Neural cell (in vitro differentiated cells): ENCODE measurements at regions not wholly inside any gene's neighbourhood (a gene's known extent, or its start where the extent isn't known, plus 50 kb on each side); places are given as distances from the start of the nearest gene placed in this dataset.

Source experiments
- H2AFZ ChIP-seq: fragments of 200-600, 300-800 bp; sonication (generic), shearing (Covaris generic); 2 replicates; pipeline ENCODE4 v1.6.0; 2014; ENCODE audit warnings: low read depth, mild to moderate bottlenecking, antibody characterized with exemption, low read length, moderate library complexity
- H3F3A ChIP-seq: fragments of 200-600 bp; shearing (Covaris generic); 2 replicates; pipeline ENCODE4 v1.6.1; 2016; ENCODE audit warnings: mild to moderate bottlenecking, moderate library complexity, mixed read lengths, antibody characterized with exemption, low read length; ENCODE audit not compliant: insufficient read depth, poor library complexity, severe bottlenecking
- H3K27ac ChIP-seq: fragments of 200-600, 300-800 bp; sonication (generic), shearing (Covaris generic); 2 replicates; pipeline ENCODE4 v1.5.1; 2014; ENCODE audit warnings: mild to moderate bottlenecking, low read length, moderate library complexity
- H3K27me3 ChIP-seq: fragments of 300-800, 200-600 bp; sonication (generic), shearing (Covaris generic); 2 replicates; pipeline ENCODE4 v1.6.0; 2014; ENCODE audit warnings: mild to moderate bottlenecking, low read depth, low read length, moderate library complexity; ENCODE audit not compliant: insufficient read depth
- H3K36me3 ChIP-seq: fragments of 300-800, 200-600 bp; sonication (generic), shearing (Covaris generic); 2 replicates; pipeline ENCODE4 v1.5.1; 2014; ENCODE audit warnings: mild to moderate bottlenecking, antibody characterized with exemption, low read length, moderate library complexity; ENCODE audit not compliant: insufficient read depth
- H3K4me2 ChIP-seq: fragments of 300-800, 200-600 bp; sonication (generic), shearing (Covaris generic); 2 replicates; pipeline ENCODE4 v1.6.0; 2014; ENCODE audit warnings: mild to moderate bottlenecking, low read length
- H3K4me3 ChIP-seq: fragments of 300-800, 200-600 bp; sonication (generic), shearing (Covaris generic); 2 replicates; pipeline ENCODE4 v1.5.1; 2014; ENCODE audit warnings: mild to moderate bottlenecking, low read length, moderate library complexity
- H3K79me2 ChIP-seq: fragments of 200-600 bp; shearing (Covaris generic); replicated peaks from 2 replicates; pipeline ENCODE4 v1.6.0; 2014; ENCODE audit warnings: mild to moderate bottlenecking, low read length, moderate library complexity; ENCODE audit not compliant: insufficient read depth
- H3K9ac ChIP-seq: fragments of 300-800, 200-600 bp; sonication (generic), shearing (Covaris generic); 2 replicates; pipeline ENCODE4 v1.6.1; 2016; ENCODE audit warnings: mild to moderate bottlenecking, low read length, mixed read lengths
- H3K9me2 ChIP-seq: fragments of 200-600 bp; shearing (Covaris generic); 2 replicates; pipeline ENCODE4 v1.6.1; 2016; ENCODE audit warnings: mild to moderate bottlenecking, low read length, mixed read lengths; ENCODE audit not compliant: insufficient read depth
- H3K9me3 ChIP-seq: fragments of 200-600, 300-800 bp; sonication (generic), shearing (Covaris generic); 2 replicates; pipeline ENCODE4 v1.6.1; 2016; ENCODE audit warnings: mild to moderate bottlenecking, mixed run types, low read length, moderate library complexity, mixed read lengths
- H4K20me1 ChIP-seq: fragments of 200-600 bp; shearing (Covaris generic); 2 replicates; pipeline ENCODE4 v1.6.1; 2016; ENCODE audit warnings: mild to moderate bottlenecking, mixed run types; ENCODE audit not compliant: insufficient read depth
- EP300 ChIP-seq: fragments of 450-650 bp; conservative IDR thresholded peaks from 2 replicates; pipeline ENCODE4 v1.6.1; 2014; ENCODE audit warnings: antibody characterized with exemption, mild to moderate bottlenecking, moderate library complexity; ENCODE audit not compliant: poor library complexity, severe bottlenecking
- MXI1 ChIP-seq: fragments of 450-650 bp; conservative IDR thresholded peaks from 2 replicates; pipeline ENCODE4 v1.6.1; 2014; ENCODE audit warnings: antibody characterized with exemption, mild to moderate bottlenecking; ENCODE audit not compliant: poor library complexity, severe bottlenecking
- POLR2AphosphoS5 ChIP-seq: IDR thresholded peaks from 2 replicates; pipeline ENCODE4 v1.6.1; 2012
- RAD21 ChIP-seq: fragments of 450-650 bp; conservative IDR thresholded peaks from 2 replicates; pipeline ENCODE4 v1.6.1; 2014; ENCODE audit warnings: antibody characterized with exemption, mild to moderate bottlenecking, moderate library complexity
- SMC3 ChIP-seq: fragments of 450-650 bp; conservative IDR thresholded peaks from 2 replicates; pipeline ENCODE4 v1.6.1; 2014; ENCODE audit warnings: antibody characterized with exemption, mild to moderate bottlenecking, moderate library complexity; ENCODE audit not compliant: poor library complexity
- TAF1 ChIP-seq: IDR thresholded peaks from 2 replicates; pipeline ENCODE4 v1.6.1; 2012; ENCODE audit warnings: low read depth
- TF ChIP-seq, protein P1 (sequence below): IDR thresholded peaks from 2 replicates; pipeline ENCODE4 v1.6.1; 2012; ENCODE audit warnings: borderline replicate concordance
- TF ChIP-seq, protein P2 (sequence below): fragments of 450-650 bp; IDR thresholded peaks from 2 replicates; pipeline ENCODE4 v1.5.1; 2014; ENCODE audit warnings: antibody characterized with exemption, mild to moderate bottlenecking, moderate library complexity; ENCODE audit not compliant: poor library complexity, severe bottlenecking

DNA sequence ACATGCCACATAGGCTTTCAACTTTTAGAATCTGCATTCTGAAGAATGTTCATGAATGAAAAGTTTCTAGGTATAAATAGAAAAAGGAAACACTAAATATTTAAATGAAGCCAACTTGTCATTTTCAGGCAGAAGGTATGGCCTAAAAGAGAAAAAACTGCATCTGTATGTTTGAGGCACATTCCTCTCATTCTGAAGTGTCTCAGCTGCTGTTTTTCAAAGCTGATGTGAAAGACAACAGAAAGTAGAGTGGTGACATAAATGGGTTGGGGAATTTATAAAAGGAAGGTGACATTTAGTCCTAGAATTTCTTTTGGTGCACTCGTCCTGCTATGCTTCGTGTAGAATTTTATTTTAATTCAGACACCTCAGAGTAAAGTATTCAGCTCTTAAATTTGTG lies 539.6 kb upstream of the SLITRK5 start:
- Histone ChIP-seq H3K4me3 (no peak overlapping the region), H4K20me1 (no peaks in the 10 kb centered on the region), H3K36me3 (no peaks in the 10 kb centered on the region), H3K4me2 (no peak overlapping the region), H3K27ac (no peak overlapping the region), H3K79me2 (no peaks in the 10 kb centered on the region), H3K9me2 (no peaks in the 10 kb centered on the region), H3K27me3 (no peaks in the 10 kb centered on the region), H3K9me3 (no peaks in the 10 kb centered on the region), H3F3A (no peaks in the 10 kb centered on the region), H3K9ac (no peak overlapping the region), H2AFZ (no peak overlapping the region)
- TF ChIP-seq POLR2AphosphoS5 (no peak), EP300 (no peak), RAD21 (no peak), MXI1 (no peak)
- TF ChIP-seq, protein P1, sequence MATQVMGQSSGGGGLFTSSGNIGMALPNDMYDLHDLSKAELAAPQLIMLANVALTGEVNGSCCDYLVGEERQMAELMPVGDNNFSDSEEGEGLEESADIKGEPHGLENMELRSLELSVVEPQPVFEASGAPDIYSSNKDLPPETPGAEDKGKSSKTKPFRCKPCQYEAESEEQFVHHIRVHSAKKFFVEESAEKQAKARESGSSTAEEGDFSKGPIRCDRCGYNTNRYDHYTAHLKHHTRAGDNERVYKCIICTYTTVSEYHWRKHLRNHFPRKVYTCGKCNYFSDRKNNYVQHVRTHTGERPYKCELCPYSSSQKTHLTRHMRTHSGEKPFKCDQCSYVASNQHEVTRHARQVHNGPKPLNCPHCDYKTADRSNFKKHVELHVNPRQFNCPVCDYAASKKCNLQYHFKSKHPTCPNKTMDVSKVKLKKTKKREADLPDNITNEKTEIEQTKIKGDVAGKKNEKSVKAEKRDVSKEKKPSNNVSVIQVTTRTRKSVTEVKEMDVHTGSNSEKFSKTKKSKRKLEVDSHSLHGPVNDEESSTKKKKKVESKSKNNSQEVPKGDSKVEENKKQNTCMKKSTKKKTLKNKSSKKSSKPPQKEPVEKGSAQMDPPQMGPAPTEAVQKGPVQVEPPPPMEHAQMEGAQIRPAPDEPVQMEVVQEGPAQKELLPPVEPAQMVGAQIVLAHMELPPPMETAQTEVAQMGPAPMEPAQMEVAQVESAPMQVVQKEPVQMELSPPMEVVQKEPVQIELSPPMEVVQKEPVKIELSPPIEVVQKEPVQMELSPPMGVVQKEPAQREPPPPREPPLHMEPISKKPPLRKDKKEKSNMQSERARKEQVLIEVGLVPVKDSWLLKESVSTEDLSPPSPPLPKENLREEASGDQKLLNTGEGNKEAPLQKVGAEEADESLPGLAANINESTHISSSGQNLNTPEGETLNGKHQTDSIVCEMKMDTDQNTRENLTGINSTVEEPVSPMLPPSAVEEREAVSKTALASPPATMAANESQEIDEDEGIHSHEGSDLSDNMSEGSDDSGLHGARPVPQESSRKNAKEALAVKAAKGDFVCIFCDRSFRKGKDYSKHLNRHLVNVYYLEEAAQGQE: no peak

DNA sequence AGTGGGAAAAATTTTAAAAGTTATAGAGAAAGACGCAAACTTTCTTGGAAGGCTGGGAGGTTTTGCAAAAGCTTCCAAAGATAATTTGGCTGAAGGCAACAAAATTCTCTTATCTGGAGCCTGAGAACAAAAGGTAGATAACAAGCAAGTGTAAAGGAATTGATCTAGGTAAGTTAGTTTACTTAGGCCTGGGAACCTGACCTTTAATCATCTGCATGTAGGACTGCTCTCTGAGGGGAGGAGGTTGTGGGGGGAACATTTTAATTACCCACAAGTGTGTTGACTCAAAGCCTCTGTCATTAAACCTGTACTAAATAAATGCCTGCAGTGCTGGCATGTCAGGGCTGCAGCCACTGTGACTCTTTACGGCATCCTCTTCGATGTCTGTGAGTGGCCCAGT lies 532.3 kb upstream of the SLITRK5 start:
- H3K9me2 ChIP-seq: no peaks in the 10 kb centered on the region
- H4K20me1 ChIP-seq: no peaks in the 10 kb centered on the region
- H3K79me2 ChIP-seq: no peaks in the 10 kb centered on the region
- no peak overlapping the region for H3K4me3 ChIP-seq
- H3K36me3 ChIP-seq: no peaks in the 10 kb centered on the region
- no peak overlapping the region for H2AFZ ChIP-seq
- TF ChIP-seq TAF1 (no peak), SMC3 (no peak)
- TF ChIP-seq, protein P2, sequence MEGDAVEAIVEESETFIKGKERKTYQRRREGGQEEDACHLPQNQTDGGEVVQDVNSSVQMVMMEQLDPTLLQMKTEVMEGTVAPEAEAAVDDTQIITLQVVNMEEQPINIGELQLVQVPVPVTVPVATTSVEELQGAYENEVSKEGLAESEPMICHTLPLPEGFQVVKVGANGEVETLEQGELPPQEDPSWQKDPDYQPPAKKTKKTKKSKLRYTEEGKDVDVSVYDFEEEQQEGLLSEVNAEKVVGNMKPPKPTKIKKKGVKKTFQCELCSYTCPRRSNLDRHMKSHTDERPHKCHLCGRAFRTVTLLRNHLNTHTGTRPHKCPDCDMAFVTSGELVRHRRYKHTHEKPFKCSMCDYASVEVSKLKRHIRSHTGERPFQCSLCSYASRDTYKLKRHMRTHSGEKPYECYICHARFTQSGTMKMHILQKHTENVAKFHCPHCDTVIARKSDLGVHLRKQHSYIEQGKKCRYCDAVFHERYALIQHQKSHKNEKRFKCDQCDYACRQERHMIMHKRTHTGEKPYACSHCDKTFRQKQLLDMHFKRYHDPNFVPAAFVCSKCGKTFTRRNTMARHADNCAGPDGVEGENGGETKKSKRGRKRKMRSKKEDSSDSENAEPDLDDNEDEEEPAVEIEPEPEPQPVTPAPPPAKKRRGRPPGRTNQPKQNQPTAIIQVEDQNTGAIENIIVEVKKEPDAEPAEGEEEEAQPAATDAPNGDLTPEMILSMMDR: no peak
- no peak overlapping the region for H3K9ac ChIP-seq
- no peak overlapping the region for H3K27ac ChIP-seq
- H3K4me2 ChIP-seq: no peak overlapping the region
- no peaks in the 10 kb centered on the region for H3K9me3 ChIP-seq
- H3K27me3 ChIP-seq: no peaks in the 10 kb centered on the region
- no peaks in the 10 kb centered on the region for H3F3A ChIP-seq

DNA sequence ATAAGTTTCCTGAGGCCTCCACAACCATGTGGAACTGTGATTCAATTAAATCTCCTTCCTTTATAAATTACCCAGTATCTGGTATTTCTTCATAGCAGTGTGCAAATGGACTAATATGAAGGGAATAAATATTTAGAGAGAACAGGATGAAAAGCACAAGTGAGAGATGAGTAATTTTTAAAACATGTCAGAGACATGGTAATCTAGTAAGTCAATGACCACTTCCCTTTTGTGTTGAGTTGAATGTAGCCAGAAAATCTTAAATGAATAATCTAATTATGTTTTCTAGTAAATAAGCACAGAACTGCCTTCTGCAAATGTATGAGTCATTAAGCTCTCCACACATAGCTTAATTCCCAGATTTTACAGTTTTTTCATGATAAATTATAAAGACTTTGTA lies 524.1 kb upstream of the SLITRK5 start:
- H3K9me2 ChIP-seq: no peaks in the 10 kb centered on the region
- no peaks in the 10 kb centered on the region for H4K20me1 ChIP-seq
- no peak overlapping the region for H3K4me2 ChIP-seq
- no peaks in the 10 kb centered on the region for H3K27me3 ChIP-seq
- H3K9me3 ChIP-seq: no peaks in the 10 kb centered on the region
- H3K4me3 ChIP-seq: no peak overlapping the region
- H3F3A ChIP-seq: no peaks in the 10 kb centered on the region
- H3K27ac ChIP-seq: no peak overlapping the region
- no peak for TF ChIP-seq SMC3
- TF ChIP-seq EP300: no peak
- TF ChIP-seq, protein P2: no peak
- no peak overlapping the region for H3K9ac ChIP-seq
- no peaks in the 10 kb centered on the region for H3K79me2 ChIP-seq
- H3K36me3 ChIP-seq: no peaks in the 10 kb centered on the region
- H2AFZ ChIP-seq: no peak overlapping the region
